Activated naive CD8-positive, alpha-beta T cell treated with anti-CD3 and anti-CD28 coated beads, Interleukin-2, amount 50 U/mL, for 24 hours (primary cell): ENCODE measurements at regions not wholly inside any gene's neighbourhood (a gene's known extent, or its start where the extent isn't known, plus 50 kb on each side); places are given as distances from the start of the nearest gene placed in this dataset.
"Not testable (repeated sequence)": the region's sequence is repeated elsewhere in the genome, so short reads cannot be mapped to it uniquely, and the experiment has no call there.

ENCODE experiments used
- ATAC-seq: fragments of 150-1000 bp; cut with Tn5 transposase; one replicate; pipeline ENCODE4 v1.10.0; 2021
- DNase-seq: peaks from one replicate; pipeline ENCODE4 v3.0.0; 2021
- H3K27ac Mint-ChIP-seq: one replicate; pipeline ENCODE4 v1.8.0; 2021; ENCODE audit warnings: mild to moderate bottlenecking, mixed read lengths
- H3K27me3 Mint-ChIP-seq: one replicate; pipeline ENCODE4 v1.8.0; 2021; ENCODE audit warnings: mixed read lengths
- H3K36me3 Mint-ChIP-seq: one replicate; pipeline ENCODE4 v1.8.0; 2021; ENCODE audit warnings: low read depth, mixed read lengths
- H3K4me1 Mint-ChIP-seq: one replicate; pipeline ENCODE4 v1.8.0; 2021; ENCODE audit warnings: mixed read lengths
- H3K4me3 Mint-ChIP-seq: one replicate; pipeline ENCODE4 v1.8.0; 2021; ENCODE audit warnings: mild to moderate bottlenecking, moderate library complexity, mixed read lengths
- H3K9me3 Mint-ChIP-seq: one replicate; pipeline ENCODE4 v1.8.0; 2021; ENCODE audit warnings: mixed read lengths

- Mint-ChIP-seq H3K27ac (no peak overlapping the region), H3K4me1 (peaks cover 64% of the 10 kb centered on the region), H3K4me3 (no peak overlapping the region), H3K36me3 (peaks cover 5% of the 10 kb centered on the region), H3K27me3 (no peaks in the 10 kb centered on the region), H3K9me3 (peaks cover 9% of the 10 kb centered on the region)
- DNase-seq: no peak
- ATAC-seq: no peak
Observed at GRCh38 chr1:101185421-101185820, 51.4 kb upstream of the S1PR1 start.

GRCh38 chr1:101183388-101183699, 53.5 kb upstream of the S1PR1 start:
- peaks cover 74% of the 10 kb centered on the region for H3K4me1 Mint-ChIP-seq
- H3K4me3 Mint-ChIP-seq: no peak overlapping the region
- H3K27ac Mint-ChIP-seq: no peak overlapping the region
- H3K27me3 Mint-ChIP-seq: no peaks in the 10 kb centered on the region
- peaks cover 2% of the 10 kb centered on the region for H3K36me3 Mint-ChIP-seq
- no peak for ATAC-seq
- H3K9me3 Mint-ChIP-seq: peaks cover 9% of the 10 kb centered on the region
- no peak for DNase-seq

GRCh38 chr1:101182627-101183387, 54.0 kb upstream of the S1PR1 start:
- ATAC-seq: no peak
- Mint-ChIP-seq H3K4me3 (no peak overlapping the region), H3K4me1 (peaks cover 77% of the 10 kb centered on the region), H3K27me3 (no peaks in the 10 kb centered on the region), H3K36me3 (peaks cover 2% of the 10 kb centered on the region), H3K27ac (peak overlapping the region; percentile 99), H3K9me3 (peaks cover 9% of the 10 kb centered on the region)
- no peak for DNase-seq

GRCh38 chr1:101181930-101182329, 54.9 kb upstream of the S1PR1 start:
- ATAC-seq: no peak
- H3K4me3 Mint-ChIP-seq: no peak overlapping the region
- H3K4me1 Mint-ChIP-seq: peaks cover 80% of the 10 kb centered on the region
- peak overlapping the region; percentile 99 for H3K27ac Mint-ChIP-seq
- no peak for DNase-seq
- peaks cover 7% of the 10 kb centered on the region for H3K9me3 Mint-ChIP-seq
- H3K27me3 Mint-ChIP-seq: no peaks in the 10 kb centered on the region
- no peaks in the 10 kb centered on the region for H3K36me3 Mint-ChIP-seq

GRCh38 chr1:101178688-101179491, 57.9 kb upstream of the S1PR1 start:
- Mint-ChIP-seq H3K27me3 (no peaks in the 10 kb centered on the region), H3K4me1 (peaks cover 90% of the 10 kb centered on the region), H3K4me3 (peak overlapping the region; percentile 77), H3K36me3 (no peaks in the 10 kb centered on the region), H3K27ac (peak overlapping the region; percentile 99), H3K9me3 (peaks cover 2% of the 10 kb centered on the region)
- ATAC-seq (peak; percentile 80), DNase-seq (no peak)

- Mint-ChIP-seq H3K27ac (peak overlapping the region; percentile 99), H3K36me3 (no peaks in the 10 kb centered on the region), H3K4me3 (peak overlapping the region; percentile 77), H3K9me3 (peaks cover 6% of the 10 kb centered on the region), H3K4me1 (peaks cover 90% of the 10 kb centered on the region), H3K27me3 (no peaks in the 10 kb centered on the region)
- ATAC-seq: no peak
- DNase-seq: no peak
Observed at GRCh38 chr1:101178341-101178687, 58.5 kb upstream of the S1PR1 start.

GRCh38 chr1:101175886-101176285, 60.9 kb upstream of the S1PR1 start:
- peak overlapping the region; percentile 99 for H3K27ac Mint-ChIP-seq
- ATAC-seq (no peak), DNase-seq (no peak)
- H3K36me3 Mint-ChIP-seq: no peaks in the 10 kb centered on the region
- H3K9me3 Mint-ChIP-seq: peaks cover 6% of the 10 kb centered on the region
- no peaks in the 10 kb centered on the region for H3K27me3 Mint-ChIP-seq
- peaks cover 74% of the 10 kb centered on the region for H3K4me1 Mint-ChIP-seq
- H3K4me3 Mint-ChIP-seq: no peak overlapping the region

- Mint-ChIP-seq H3K27me3 (no peaks in the 10 kb centered on the region), H3K4me1 (peaks cover 70% of the 10 kb centered on the region), H3K27ac (peak overlapping the region; percentile 99), H3K9me3 (peaks cover 6% of the 10 kb centered on the region), H3K36me3 (no peaks in the 10 kb centered on the region), H3K4me3 (no peak overlapping the region)
- DNase-seq: no peak
- no peak for ATAC-seq
Observed at GRCh38 chr1:101175466-101175865, 61.4 kb upstream of the S1PR1 start.

GRCh38 chr1:101174722-101175121, 62.1 kb upstream of the S1PR1 start:
- Mint-ChIP-seq H3K27ac (peak overlapping the region; percentile 55), H3K36me3 (no peaks in the 10 kb centered on the region), H3K27me3 (no peaks in the 10 kb centered on the region), H3K4me1 (peaks cover 63% of the 10 kb centered on the region), H3K9me3 (peaks cover 6% of the 10 kb centered on the region), H3K4me3 (no peak overlapping the region)
- no peak for ATAC-seq
- no peak for DNase-seq

GRCh38 chr1:101174298-101174697, 62.5 kb upstream of the S1PR1 start:
- not testable (repeated sequence) for H3K4me3 Mint-ChIP-seq, DNase-seq, ATAC-seq, H3K9me3 Mint-ChIP-seq, H3K36me3 Mint-ChIP-seq, H3K27me3 Mint-ChIP-seq
- peak overlapping the region; percentile 71 for H3K27ac Mint-ChIP-seq
- H3K4me1 Mint-ChIP-seq: peaks cover 58% of the 10 kb centered on the region

- Mint-ChIP-seq H3K27ac (no peak overlapping the region), H3K36me3 (no peaks in the 10 kb centered on the region), H3K4me1 (peaks cover 53% of the 10 kb centered on the region), H3K4me3 (no peak overlapping the region), H3K27me3 (no peaks in the 10 kb centered on the region), H3K9me3 (peaks cover 6% of the 10 kb centered on the region)
- no peak for ATAC-seq
- no peak for DNase-seq
Observed at GRCh38 chr1:101170506-101171050, 66.2 kb upstream of the S1PR1 start.

- no peak for DNase-seq
- H3K9me3 Mint-ChIP-seq: no peaks in the 10 kb centered on the region
- H3K4me1 Mint-ChIP-seq: peaks cover 45% of the 10 kb centered on the region
- no peak overlapping the region for H3K4me3 Mint-ChIP-seq
- peak overlapping the region; percentile 24 for H3K27ac Mint-ChIP-seq
- H3K36me3 Mint-ChIP-seq: no peaks in the 10 kb centered on the region
- no peaks in the 10 kb centered on the region for H3K27me3 Mint-ChIP-seq
- ATAC-seq: peak; percentile 89
Observed at GRCh38 chr1:101167891-101168290, 68.9 kb upstream of the S1PR1 start.

- H3K27ac Mint-ChIP-seq: no peak overlapping the region
- H3K36me3 Mint-ChIP-seq: no peaks in the 10 kb centered on the region
Observed at GRCh38 chr1:101166583-101167120, 70.2 kb upstream of the S1PR1 start.

GRCh38 chr1:101165954-101166353, 70.9 kb upstream of the S1PR1 start:
- Mint-ChIP-seq H3K4me1 (peaks cover 45% of the 10 kb centered on the region), H3K27ac (no peak overlapping the region), H3K4me3 (no peak overlapping the region)

More at GRCh38 chr1:101166583-101167120, 70.2 kb upstream of the S1PR1 start:
- DNase-seq (no peak), ATAC-seq (peak; percentile 38)
- Mint-ChIP-seq H3K4me1 (peaks cover 45% of the 10 kb centered on the region), H3K9me3 (no peaks in the 10 kb centered on the region), H3K4me3 (no peak overlapping the region), H3K27me3 (no peaks in the 10 kb centered on the region)

GRCh38 chr1:101165532-101165931, 71.3 kb upstream of the S1PR1 start:
- H3K9me3 Mint-ChIP-seq: no peaks in the 10 kb centered on the region
- ATAC-seq: no peak
- DNase-seq: no peak
- H3K4me1 Mint-ChIP-seq: peaks cover 45% of the 10 kb centered on the region
- H3K27me3 Mint-ChIP-seq: no peaks in the 10 kb centered on the region
- H3K27ac Mint-ChIP-seq: no peak overlapping the region
- no peak overlapping the region for H3K4me3 Mint-ChIP-seq
- no peaks in the 10 kb centered on the region for H3K36me3 Mint-ChIP-seq

More at GRCh38 chr1:101165954-101166353, 70.9 kb upstream of the S1PR1 start:
- Mint-ChIP-seq H3K36me3 (no peaks in the 10 kb centered on the region), H3K27me3 (no peaks in the 10 kb centered on the region), H3K9me3 (no peaks in the 10 kb centered on the region)
- ATAC-seq: no peak
- no peak for DNase-seq
